CD8-positive, alpha-beta memory T cell (primary cell): ENCODE measurements at regions not wholly inside any gene's neighbourhood (a gene's known extent, or its start where the extent isn't known, plus 50 kb on each side); places are given as distances from the start of the nearest gene placed in this dataset.
"Not testable (repeated sequence)": the region's sequence is repeated elsewhere in the genome, so short reads cannot be mapped to it uniquely, and the experiment has no call there.

Source experiments
- CTCF ChIA-PET: fragments of 350-600 bp; sonication (Branson Sonifier 250); formaldehyde crosslinking; loops from one replicate; lab custom pipeline; 2021; ENCODE audit warnings: antibody characterized with exemption; lab: Charles Lee
- POLR2A ChIA-PET: fragments of 350-600 bp; sonication (Branson Sonifier 250); formaldehyde crosslinking; loops from one replicate; lab custom pipeline; 2021; ENCODE audit warnings: antibody characterized with exemption; lab: Charles Lee
- DNase-seq, 5 donors: peaks; one replicate each; pipeline versions ENCODE4 v3.0.0 to v3.0.0-alpha.2; 2020 to 2022; ENCODE audit warnings: mixed read lengths in 1 of 5
- H3K27ac ChIP-seq: one replicate; pipeline ENCODE4 v1.7.0; 2013; ENCODE audit warnings: low read depth, mild to moderate bottlenecking, low read length, moderate library complexity
- H3K27me3 ChIP-seq: 2 replicates; pipeline ENCODE4 v1.7.0; 2013; ENCODE audit warnings: low read length, mild to moderate bottlenecking; ENCODE audit not compliant: insufficient read depth, poor library complexity, severe bottlenecking
- H3K36me3 ChIP-seq: 2 replicates; pipeline ENCODE4 v1.7.0; 2013; ENCODE audit warnings: mild to moderate bottlenecking, low read length, moderate library complexity; ENCODE audit not compliant: insufficient read depth
- H3K4me1 ChIP-seq: 2 replicates; pipeline ENCODE4 v1.7.0; 2013; ENCODE audit warnings: mild to moderate bottlenecking, low read length, moderate library complexity; ENCODE audit not compliant: insufficient read depth
- H3K4me3 ChIP-seq: 2 replicates; pipeline ENCODE4 v1.7.0; 2013; ENCODE audit warnings: mild to moderate bottlenecking, low read length
- H3K9me3 ChIP-seq: 2 replicates; pipeline ENCODE4 v1.7.0; 2013; ENCODE audit warnings: mild to moderate bottlenecking, low read length
- H3K27ac Mint-ChIP-seq, 8 donors: one replicate each; pipeline ENCODE4 v1.8.0; 2020 to 2021; ENCODE audit warnings: mixed read lengths in 8 of 8, mild to moderate bottlenecking in 6 of 8, inconsistent platforms in 3 of 8, moderate library complexity in 3 of 8
- H3K27me3 Mint-ChIP-seq, 2 donors: one replicate each; pipeline ENCODE4 v1.8.0; 2020 to 2021; ENCODE audit warnings: mixed read lengths in 2 of 2, mild to moderate bottlenecking in 1 of 2, moderate library complexity in 1 of 2
- H3K36me3 Mint-ChIP-seq, 3 donors: one replicate each; pipeline ENCODE4 v1.8.0; 2020 to 2021; ENCODE audit warnings: mixed read lengths in 3 of 3, inconsistent platforms in 1 of 3, mild to moderate bottlenecking in 1 of 3
- H3K4me1 Mint-ChIP-seq, 3 donors: one replicate each; pipeline ENCODE4 v1.8.0; 2020 to 2021; ENCODE audit warnings: mixed read lengths in 3 of 3, inconsistent platforms in 1 of 3, mild to moderate bottlenecking in 1 of 3
- H3K4me3 Mint-ChIP-seq, 7 donors: one replicate each; pipeline ENCODE4 v1.8.0; 2020 to 2021; ENCODE audit warnings: mixed read lengths in 7 of 7, mild to moderate bottlenecking in 6 of 7, moderate library complexity in 4 of 7, inconsistent platforms in 2 of 7
- H3K9me3 Mint-ChIP-seq, 5 donors: one replicate each; pipeline ENCODE4 v1.8.0; 2020 to 2022; ENCODE audit warnings: mixed read lengths in 5 of 5, mild to moderate bottlenecking in 3 of 5, moderate library complexity in 2 of 5, inconsistent platforms in 1 of 5

DNA sequence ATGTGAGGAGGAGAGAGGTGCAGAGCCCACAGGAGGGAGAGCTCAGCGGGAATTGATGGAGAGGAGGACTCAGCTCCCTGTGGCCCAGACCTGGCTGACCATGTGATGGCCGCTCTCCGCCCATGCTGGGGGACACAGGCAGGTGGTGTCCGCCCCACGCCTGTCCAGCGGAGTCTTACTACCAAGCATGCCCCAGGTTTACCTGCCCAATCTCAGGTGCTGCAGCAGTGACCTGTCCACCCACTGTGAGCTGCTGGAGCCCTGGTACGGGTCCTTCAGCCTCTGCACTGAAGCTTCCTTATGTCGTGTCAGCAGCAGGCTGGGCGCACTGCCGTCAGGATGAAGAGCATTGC lies 170.8 kb downstream of the RTP5 start:
- no peaks in the 10 kb centered on the region for H3K4me1 ChIP-seq
- Mint-ChIP-seq H3K27ac (peak overlapping the region in 1 of 8 donors; percentile 91), H3K27me3 (peaks cover 27 to 49% of the 10 kb centered on the region in 2 donors), H3K4me1 (no peaks in the 10 kb centered on the region), H3K36me3 (peaks cover 0 to 4% (median 0%) of the 10 kb centered on the region in 3 donors), H3K4me3 (no peak overlapping the region), H3K9me3 (no peaks in the 10 kb centered on the region)
- H3K9me3 ChIP-seq: no peaks in the 10 kb centered on the region
- CTCF ChIA-PET: no interaction called here
- H3K27ac ChIP-seq: no peak overlapping the region
- H3K27me3 ChIP-seq: peaks cover 5% of the 10 kb centered on the region
- no peaks in the 10 kb centered on the region for H3K36me3 ChIP-seq
- no peak overlapping the region for H3K4me3 ChIP-seq
- DNase-seq: no peak
- POLR2A ChIA-PET: no interaction called here

DNA sequence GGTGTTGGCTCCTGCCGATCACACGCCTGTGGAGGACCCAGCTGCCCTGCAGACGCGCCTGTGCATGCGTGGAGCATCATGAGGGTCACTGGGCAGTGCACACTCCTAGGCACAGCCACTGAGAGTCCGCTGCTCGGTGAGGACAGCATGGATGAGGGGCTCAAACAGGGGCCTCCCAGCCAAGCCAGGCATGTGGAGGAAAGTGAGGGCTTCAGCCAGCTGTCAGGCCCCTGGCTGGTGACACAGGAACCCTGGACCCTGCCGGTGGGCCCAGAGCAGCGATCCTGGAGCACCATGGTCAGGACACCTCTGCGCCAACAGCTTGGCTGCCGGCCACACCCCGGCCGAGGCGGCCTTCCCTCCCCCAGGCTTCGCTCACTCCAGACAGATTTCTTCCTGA lies 171.2 kb downstream of the RTP5 start:
- H3K27ac Mint-ChIP-seq: no peak overlapping the region
- H3K36me3 Mint-ChIP-seq: peaks cover 0 to 4% (median 0%) of the 10 kb centered on the region in 3 donors
- H3K27me3 Mint-ChIP-seq: peaks cover 27 to 49% of the 10 kb centered on the region in 2 donors
- no peaks in the 10 kb centered on the region for H3K4me1 Mint-ChIP-seq
- ChIA-PET POLR2A (no interaction called here), CTCF (no interaction called here)
- H3K27ac ChIP-seq: no peak overlapping the region
- no peaks in the 10 kb centered on the region for H3K36me3 ChIP-seq
- H3K9me3 Mint-ChIP-seq: no peaks in the 10 kb centered on the region
- no peaks in the 10 kb centered on the region for H3K9me3 ChIP-seq
- no peak overlapping the region for H3K4me3 ChIP-seq
- no peaks in the 10 kb centered on the region for H3K4me1 ChIP-seq
- no peak overlapping the region for H3K4me3 Mint-ChIP-seq
- no peak for DNase-seq
- H3K27me3 ChIP-seq: peaks cover 5% of the 10 kb centered on the region

DNA sequence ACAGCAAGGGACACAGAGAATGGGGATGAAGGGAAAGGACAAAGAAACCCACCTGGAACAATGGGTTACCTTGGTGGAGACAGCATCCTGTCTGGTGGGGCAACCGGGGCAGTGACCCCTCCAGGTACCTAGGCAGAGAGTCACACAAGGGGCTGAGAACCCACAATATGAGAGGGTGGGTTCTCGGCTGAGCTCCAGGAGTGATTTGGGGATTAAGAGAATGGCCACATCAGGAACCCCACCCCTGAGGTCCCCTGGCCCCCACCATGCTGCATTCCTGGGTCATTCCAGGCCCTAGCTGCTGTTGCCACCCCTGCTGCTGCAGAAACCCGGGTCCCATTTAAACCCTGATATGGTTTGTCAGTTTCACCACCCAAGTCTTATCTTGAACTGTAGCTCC lies 172.3 kb downstream of the RTP5 start:
- H3K36me3 ChIP-seq: no peaks in the 10 kb centered on the region
- DNase-seq: no peak
- H3K4me3 ChIP-seq: no peak overlapping the region
- Mint-ChIP-seq H3K4me1 (no peaks in the 10 kb centered on the region), H3K27ac (no peak overlapping the region), H3K9me3 (no peaks in the 10 kb centered on the region), H3K36me3 (peaks cover 0 to 1% (median 0%) of the 10 kb centered on the region in 3 donors), H3K27me3 (peaks cover 21 to 42% of the 10 kb centered on the region in 2 donors), H3K4me3 (no peak overlapping the region)
- no peak overlapping the region for H3K27ac ChIP-seq
- no peaks in the 10 kb centered on the region for H3K4me1 ChIP-seq
- no peaks in the 10 kb centered on the region for H3K9me3 ChIP-seq
- POLR2A ChIA-PET: no interaction called here
- CTCF ChIA-PET: no interaction called here
- H3K27me3 ChIP-seq: peaks cover under 1% of the 10 kb centered on the region

DNA sequence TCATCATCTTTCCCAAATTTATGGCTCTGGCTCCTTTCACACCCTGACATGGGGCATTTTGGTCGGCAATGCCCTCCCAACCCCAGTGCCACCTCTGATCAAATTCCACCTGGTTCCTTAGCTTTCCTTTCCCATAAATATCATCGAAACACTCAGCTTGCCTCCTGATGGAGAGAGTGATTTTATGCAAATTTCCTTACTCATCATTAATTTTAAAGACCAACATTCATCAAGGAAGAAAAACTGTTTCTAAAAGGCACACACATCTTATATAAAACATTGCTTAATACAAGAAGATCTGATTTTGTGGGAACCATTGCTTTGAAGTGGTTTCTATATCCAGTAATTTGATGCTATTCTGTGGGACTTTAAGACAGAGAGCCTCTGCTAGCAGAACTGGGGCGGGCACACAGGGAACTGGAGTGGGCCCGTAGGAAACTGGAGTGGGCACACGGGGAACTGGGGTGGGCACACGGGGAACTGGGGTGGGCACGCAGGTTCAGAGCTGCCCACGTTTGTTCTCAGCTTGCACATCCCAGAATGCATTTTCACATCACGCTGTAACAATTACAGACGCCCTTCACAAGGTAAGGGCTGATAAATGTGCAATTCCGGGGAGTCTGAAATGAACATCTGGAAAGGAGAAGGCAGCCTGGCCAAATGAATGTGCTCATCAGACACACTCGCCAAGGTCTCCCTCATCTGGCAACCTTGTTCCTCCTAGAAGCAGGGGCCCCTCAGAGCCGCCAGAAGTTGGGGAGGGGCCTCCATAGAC lies 174.2 kb downstream of the RTP5 start:
- no peaks in the 10 kb centered on the region for H3K4me1 ChIP-seq
- DNase-seq: no peak
- ChIA-PET CTCF (no interaction called here), POLR2A (no interaction called here)
- no peak overlapping the region for H3K4me3 ChIP-seq
- H3K4me3 Mint-ChIP-seq: peak overlapping the region in 1 of 7 donors; percentile 78
- no peaks in the 10 kb centered on the region for H3K36me3 Mint-ChIP-seq
- peaks cover 19 to 32% of the 10 kb centered on the region in 2 donors for H3K27me3 Mint-ChIP-seq
- H3K9me3 ChIP-seq: no peaks in the 10 kb centered on the region
- no peaks in the 10 kb centered on the region for H3K9me3 Mint-ChIP-seq
- no peak overlapping the region for H3K27ac Mint-ChIP-seq
- H3K4me1 Mint-ChIP-seq: no peaks in the 10 kb centered on the region
- no peaks in the 10 kb centered on the region for H3K36me3 ChIP-seq
- no peaks in the 10 kb centered on the region for H3K27me3 ChIP-seq
- no peak overlapping the region for H3K27ac ChIP-seq

DNA sequence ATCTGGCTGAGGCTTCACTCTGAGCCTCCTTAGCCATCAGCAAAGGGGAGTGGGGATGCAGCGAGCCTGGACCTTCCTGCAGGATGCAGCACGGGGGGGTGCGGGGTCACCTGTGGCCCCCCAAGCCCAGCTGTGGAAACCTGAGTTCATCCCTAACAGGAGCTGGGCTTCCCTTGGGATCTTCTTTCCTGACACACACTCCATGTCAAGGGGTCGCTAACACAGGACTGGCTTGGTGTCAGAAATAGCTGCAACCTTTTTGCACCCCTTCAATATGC lies 174.7 kb downstream of the RTP5 start:
- H3K4me3 Mint-ChIP-seq: no peak overlapping the region
- no peaks in the 10 kb centered on the region for H3K36me3 Mint-ChIP-seq

DNA sequence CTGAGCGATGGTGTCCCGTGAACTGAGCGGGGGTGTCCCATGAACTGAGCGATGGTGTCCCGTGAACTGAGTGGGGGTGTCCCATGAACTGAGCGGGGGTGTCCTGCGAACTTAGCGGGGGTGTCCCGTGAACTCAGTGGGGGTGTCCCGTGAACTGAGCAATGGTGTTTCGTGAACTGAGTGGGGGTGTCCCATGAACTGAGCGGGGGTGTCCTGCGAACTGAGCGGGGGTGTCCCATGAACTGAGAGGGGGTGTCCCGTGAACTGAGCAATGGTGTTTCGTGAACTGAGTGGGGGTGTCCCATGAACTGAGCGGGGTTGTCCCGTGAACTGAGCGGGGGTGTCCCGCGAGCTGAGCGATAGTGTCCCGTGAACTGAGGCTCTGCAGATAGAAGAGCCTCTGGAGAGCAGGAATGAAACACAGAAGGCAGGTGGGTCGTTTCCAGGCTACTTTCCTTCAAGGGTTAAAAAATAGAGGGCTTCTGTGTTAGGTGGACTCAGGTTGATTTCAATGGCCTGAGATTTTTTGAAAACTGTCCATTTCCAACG lies 176.1 kb downstream of the RTP5 start:
- H3K36me3 ChIP-seq, H3K4me3 ChIP-seq, H3K27ac Mint-ChIP-seq, CTCF ChIA-PET, H3K9me3 Mint-ChIP-seq, H3K27me3 ChIP-seq, H3K4me1 ChIP-seq, POLR2A ChIA-PET, H3K36me3 Mint-ChIP-seq, DNase-seq, H3K4me3 Mint-ChIP-seq, H3K9me3 ChIP-seq, H3K4me1 Mint-ChIP-seq, H3K27ac ChIP-seq: not testable (repeated sequence)
- H3K27me3 Mint-ChIP-seq: peaks cover 19 to 25% of the 10 kb centered on the region in 2 donors

More for the DNA sequence above, 174.7 kb downstream of the RTP5 start:
- H3K27me3 ChIP-seq: no peaks in the 10 kb centered on the region
- CTCF ChIA-PET: no interaction called here
- no peaks in the 10 kb centered on the region for H3K4me1 ChIP-seq
- H3K36me3 ChIP-seq: no peaks in the 10 kb centered on the region
- Mint-ChIP-seq H3K27me3 (peaks cover 19 to 32% of the 10 kb centered on the region in 2 donors), H3K27ac (no peak overlapping the region), H3K4me1 (no peaks in the 10 kb centered on the region), H3K9me3 (no peaks in the 10 kb centered on the region)
- H3K9me3 ChIP-seq: no peaks in the 10 kb centered on the region
- POLR2A ChIA-PET: no interaction called here
- H3K4me3 ChIP-seq: no peak overlapping the region
- H3K27ac ChIP-seq: no peak overlapping the region
- no peak for DNase-seq

DNA sequence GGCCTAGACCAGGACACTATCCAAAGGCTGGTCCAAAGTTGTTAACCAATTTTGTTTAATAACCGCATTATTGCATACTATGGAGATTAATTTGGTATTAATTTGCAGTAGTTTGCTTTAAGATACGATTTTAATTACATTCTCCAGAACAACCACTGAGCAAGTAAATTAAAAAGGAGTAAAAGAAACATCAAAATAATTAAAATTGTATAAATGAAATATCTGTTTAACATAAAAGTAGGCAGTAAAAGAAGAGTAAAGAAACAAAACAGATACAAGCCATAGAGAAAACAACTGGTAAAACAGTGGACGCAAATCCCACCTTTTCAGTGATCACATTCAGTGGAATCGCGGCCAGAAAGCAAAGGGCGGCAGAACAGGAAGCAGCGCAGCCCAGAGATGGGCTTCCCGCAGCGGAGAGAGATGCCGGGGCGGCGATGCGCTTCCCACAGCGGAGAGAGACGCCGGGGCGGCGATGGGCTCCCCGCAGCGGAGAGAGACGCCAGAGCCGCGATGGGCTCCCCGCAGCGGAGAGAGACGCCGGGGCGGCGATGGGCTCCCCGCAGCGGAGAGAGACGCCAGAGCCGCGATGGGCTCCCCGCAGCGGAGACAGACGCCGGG lies 176.8 kb downstream of the RTP5 start:
- Histone ChIP-seq H3K27ac (no peak overlapping the region), H3K4me3 (no peak overlapping the region), H3K9me3 (no peaks in the 10 kb centered on the region), H3K27me3 (no peaks in the 10 kb centered on the region), H3K4me1 (no peaks in the 10 kb centered on the region), H3K36me3 (no peaks in the 10 kb centered on the region)
- no peaks in the 10 kb centered on the region for H3K9me3 Mint-ChIP-seq
- no peaks in the 10 kb centered on the region for H3K36me3 Mint-ChIP-seq
- H3K27ac Mint-ChIP-seq: no peak overlapping the region
- POLR2A ChIA-PET: no interaction called here
- peaks cover 19 to 24% of the 10 kb centered on the region in 2 donors for H3K27me3 Mint-ChIP-seq
- CTCF ChIA-PET: no interaction called here
- H3K4me1 Mint-ChIP-seq: no peaks in the 10 kb centered on the region
- H3K4me3 Mint-ChIP-seq: peak overlapping the region in 2 of 7 donors; percentile 56 to 58
- DNase-seq: no peak

DNA sequence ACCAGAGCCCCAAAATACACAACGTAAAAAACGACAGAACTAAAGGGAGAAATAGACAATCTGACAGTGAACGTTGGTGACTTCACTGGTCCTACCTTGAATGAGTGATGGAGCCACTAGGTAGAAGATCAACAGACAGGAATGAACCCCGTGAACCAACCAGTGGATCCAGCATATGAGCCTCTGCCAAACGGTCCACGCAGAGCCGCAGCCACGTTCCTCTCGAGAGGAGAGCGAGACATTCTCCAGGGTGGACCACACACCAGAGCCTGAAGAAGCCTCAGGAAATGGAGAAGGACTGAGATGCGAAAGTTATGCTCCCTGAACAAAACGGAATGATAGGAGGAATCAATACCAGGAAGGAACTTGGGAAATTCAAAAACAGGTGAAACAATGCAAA lies 178.4 kb downstream of the RTP5 start:
- peaks cover 12 to 17% of the 10 kb centered on the region in 2 donors for H3K27me3 Mint-ChIP-seq
- DNase-seq: no peak
- Histone ChIP-seq H3K9me3 (no peaks in the 10 kb centered on the region), H3K4me1 (no peaks in the 10 kb centered on the region), H3K36me3 (no peaks in the 10 kb centered on the region), H3K27me3 (no peaks in the 10 kb centered on the region), H3K27ac (no peak overlapping the region), H3K4me3 (no peak overlapping the region)
- H3K27ac Mint-ChIP-seq: no peak overlapping the region
- POLR2A ChIA-PET: no interaction called here
- H3K36me3 Mint-ChIP-seq: no peaks in the 10 kb centered on the region
- H3K4me1 Mint-ChIP-seq: no peaks in the 10 kb centered on the region
- H3K9me3 Mint-ChIP-seq: no peaks in the 10 kb centered on the region
- CTCF ChIA-PET: no interaction called here
- H3K4me3 Mint-ChIP-seq: no peak overlapping the region
